SK-N-SH (cell line): ENCODE measurements at regions not wholly inside any gene's neighbourhood (a gene's known extent, or its start where the extent isn't known, plus 50 kb on each side); places are given as distances from the start of the nearest gene placed in this dataset.

Source experiments
- CTCF ChIA-PET: fragments of 300-600, 350-600 bp; formaldehyde crosslinking; extraction: SDS; loops from one replicate; lab custom pipeline; 2021; lab: Yijun Ruan, JAX
- POLR2A ChIA-PET: fragments of 350-600 bp; sonication (Branson Sonifier 250); formaldehyde crosslinking; extraction: SDS; loops from one replicate; lab custom pipeline; 2020; ENCODE audit warnings: antibody characterized with exemption, inconsistent platforms; lab: Yijun Ruan, JAX
- DNase-seq: peaks from one replicate; pipeline ENCODE4 v3.0.0; 2012
- H2AFZ ChIP-seq: fragments of 200-600 bp; sonication (generic); 2 replicates; pipeline ENCODE4 v1.8.1; 2016; ENCODE audit warnings: antibody characterized with exemption, mild to moderate bottlenecking, low read depth
- H3F3A ChIP-seq: fragments of 200-600 bp; sonication (generic); replicated peaks from 2 replicates; pipeline ENCODE3; 2016; ENCODE audit warnings: antibody characterized with exemption, mild to moderate bottlenecking; ENCODE audit not compliant: insufficient read depth
- H3K27ac ChIP-seq, 2 experiments: fragments of 200-500 bp in 1 of 2; fragments of 200-600 bp in 1 of 2; sonication (Bioruptor generic) in 1 of 2; sonication (generic), shearing (Covaris generic) in 1 of 2; 2 replicates each; pipeline versions ENCODE4 v1.5.1 to v1.6.1; 2014 to 2016; ENCODE audit warnings: low read depth in 2 of 2, inconsistent platforms in 1 of 2, low read length in 1 of 2, mild to moderate bottlenecking in 1 of 2, mixed read lengths in 1 of 2
- H3K27me3 ChIP-seq: fragments of 200-600 bp; sonication (generic), shearing (Covaris generic); 2 replicates; pipeline ENCODE4 v1.6.1; 2016; ENCODE audit warnings: mixed run types; ENCODE audit not compliant: insufficient read depth
- H3K36me3 ChIP-seq, 2 experiments: fragments of 200-500 bp in 1 of 2; fragments of 200-600 bp in 1 of 2; sonication (Bioruptor generic) in 1 of 2; sonication (generic) in 1 of 2; replicated peaks in 1 of 2; 2 replicates each; pipeline versions ENCODE3 to v1.5.1; 2014 to 2016; ENCODE audit warnings: low read length in 1 of 2, mild to moderate bottlenecking in 1 of 2; ENCODE audit not compliant: insufficient read depth in 2 of 2, control insufficient read depth in 1 of 2
- H3K4me1 ChIP-seq, 2 experiments: fragments of 200-500 bp in 1 of 2; fragments of 200-600 bp in 1 of 2; sonication (Bioruptor generic) in 1 of 2; sonication (generic), shearing (Covaris generic) in 1 of 2; 2 replicates each; pipeline versions ENCODE4 v1.5.1 to v1.6.1; 2014 to 2016; ENCODE audit warnings: low read depth in 1 of 2, low read length in 1 of 2, mixed run types in 1 of 2; ENCODE audit not compliant: insufficient read depth in 2 of 2, control insufficient read depth in 1 of 2
- H3K4me2 ChIP-seq: fragments of 200-600 bp; sonication (generic), shearing (Covaris generic); 2 replicates; pipeline ENCODE4 v1.6.1; 2017; ENCODE audit warnings: mixed run types
- H3K4me3 ChIP-seq, 2 experiments: fragments of 200-500 bp in 1 of 2; fragments of 200-600 bp in 1 of 2; sonication (Bioruptor generic) in 1 of 2; sonication (generic), shearing (Covaris generic) in 1 of 2; 2 replicates each; pipeline versions ENCODE4 v1.5.1 to v1.8.1; 2014 to 2016; ENCODE audit warnings: low read depth in 2 of 2, inconsistent platforms in 1 of 2, low read length in 1 of 2, mild to moderate bottlenecking in 1 of 2, mixed read lengths in 1 of 2, moderate library complexity in 1 of 2
- H3K79me2 ChIP-seq: fragments of 200-600 bp; sonication (generic); 2 replicates; pipeline ENCODE4 v1.8.1; 2017; ENCODE audit warnings: mild to moderate bottlenecking; ENCODE audit not compliant: insufficient read depth
- H3K9ac ChIP-seq: fragments of 200-600 bp; sonication (generic); 2 replicates; pipeline ENCODE4 v1.6.1; 2017; ENCODE audit warnings: mixed run types
- H3K9me2 ChIP-seq: fragments of 200-600 bp; sonication (generic); 2 replicates; pipeline ENCODE4 v1.6.1; 2017; ENCODE audit warnings: mixed run types
- H3K9me3 ChIP-seq: fragments of 200-600 bp; sonication (generic); 2 replicates; pipeline ENCODE4 v1.6.1; 2017; ENCODE audit warnings: mixed run types, mild to moderate bottlenecking, moderate library complexity
- H4K20me1 ChIP-seq: fragments of 200-600 bp; sonication (generic); 2 replicates; pipeline ENCODE4 v1.6.1; 2017; ENCODE audit warnings: mild to moderate bottlenecking, mixed run types; ENCODE audit not compliant: insufficient read depth
- CHD2 ChIP-seq: fragments of 150-350 bp; IDR thresholded peaks from 2 replicates; pipeline ENCODE4 v1.6.1; 2018; ENCODE audit warnings: low read length; ENCODE audit not compliant: partially characterized antibody
- EP300 ChIP-seq, 2 experiments: IDR thresholded peaks; 2 replicates each; pipeline versions ENCODE4 v1.4.0 to v1.6.1; 2012; ENCODE audit warnings: borderline replicate concordance in 1 of 2, low read depth in 1 of 2, low read length in 1 of 2
- FOXJ3 ChIP-seq: sonication (generic); formaldehyde crosslinking; IDR thresholded peaks from 2 replicates; pipeline ENCODE4 v1.5.1; 2020; ENCODE audit warnings: mild to moderate bottlenecking, missing genetic modification reagents
- GATA2 ChIP-seq: sonication (generic); formaldehyde crosslinking; IDR thresholded peaks from 2 replicates; pipeline ENCODE4 v1.5.0; 2020; ENCODE audit warnings: mild to moderate bottlenecking, missing genetic modification reagents
- IRF3 ChIP-seq: fragments of 150-350 bp; IDR thresholded peaks from 2 replicates; pipeline ENCODE4 v1.6.1; 2016; ENCODE audit warnings: mild to moderate bottlenecking, low read depth, low read length
- JUND ChIP-seq: IDR thresholded peaks from 2 replicates; pipeline ENCODE4 v1.4.0; 2012
- MXI1 ChIP-seq: IDR thresholded peaks from 2 replicates; pipeline ENCODE4 v1.6.1; 2012; ENCODE audit warnings: mild to moderate bottlenecking, low read depth, low read length, improper control_type of control experiment
- PBX3 ChIP-seq: IDR thresholded peaks from 2 replicates; pipeline ENCODE4; 2012
- REST ChIP-seq: IDR thresholded peaks from 2 replicates; pipeline ENCODE4 v1.6.1; 2012; ENCODE audit warnings: mild to moderate bottlenecking, low read depth, low read length, moderate library complexity
- SIN3A ChIP-seq: IDR thresholded peaks from 2 replicates; pipeline ENCODE4 v1.6.1; 2012; ENCODE audit warnings: low read depth, mild to moderate bottlenecking, low read length, moderate library complexity, borderline replicate concordance
- USF2 ChIP-seq: fragments of 150-350 bp; IDR thresholded peaks from 2 replicates; pipeline ENCODE4 v1.6.1; 2017; ENCODE audit warnings: antibody characterized with exemption, low read length, low read depth, borderline replicate concordance
- WGBS: methylation state at CpG from one replicate; pipeline ENCODE4 v1.1.6; 2017; ENCODE audit warnings: low lambda C conversion rate; 5-methylcytosine and 5-hydroxymethylcytosine counted together

- Histone ChIP-seq H3K4me2 (no peak overlapping the region), H3F3A (no peaks in the 10 kb centered on the region), H3K79me2 (no peaks in the 10 kb centered on the region), H3K9me3 (no peaks in the 10 kb centered on the region), H3K27ac (no peak overlapping the region), H2AFZ (no peak overlapping the region), H3K4me3 (no peak overlapping the region), H3K9ac (no peak overlapping the region), H3K27me3 (no peaks in the 10 kb centered on the region), H3K36me3 (no peaks in the 10 kb centered on the region), H3K4me1 (no peaks in the 10 kb centered on the region), H3K9me2 (no peaks in the 10 kb centered on the region), H4K20me1 (no peaks in the 10 kb centered on the region)
- WGBS: 54% methylated on average over 2 of the region's 2 CpGs
- CTCF ChIA-PET: no interaction called here
- no peak for DNase-seq
- no peak for TF ChIP-seq EP300 (IDR thresholded peaks at IDR 0.05; ENCODE audit: borderline replicate concordance in 1 of 2, low read depth in 1 of 2, low read length in 1 of 2)
- no peak for TF ChIP-seq PBX3
- no peak for TF ChIP-seq JUND
- no peak for TF ChIP-seq IRF3
- TF ChIP-seq GATA2 (CRISPR knock-in tag): no peak
- no peak for TF ChIP-seq SIN3A
- TF ChIP-seq FOXJ3 (CRISPR knock-in tag): no peak
- TF ChIP-seq USF2: no peak
- TF ChIP-seq MXI1: no peak
- POLR2A ChIA-PET: no interaction called here
Observed at GRCh38 chr2:177124371-177124770, 88.2 kb upstream of the HNRNPA3 start.

- TF ChIP-seq REST (peak; percentile 68; the same call in 1 of the 2 replicates), CHD2 (no peak)
- Histone ChIP-seq H3K27ac (no peak overlapping the region), H3K4me2 (no peak overlapping the region), H3K9me3 (no peaks in the 10 kb centered on the region), H3K4me1 (no peaks in the 10 kb centered on the region; a peak in 1 of 4 replicates), H3K9me2 (no peaks in the 10 kb centered on the region), H2AFZ (no peak overlapping the region), H3K79me2 (no peaks in the 10 kb centered on the region), H3K9ac (no peak overlapping the region), H3K4me3 (no peak overlapping the region), H3K27me3 (no peaks in the 10 kb centered on the region; the same call in 1 of the 2 replicates), H3F3A (no peaks in the 10 kb centered on the region), H4K20me1 (no peaks in the 10 kb centered on the region), H3K36me3 (no peaks in the 10 kb centered on the region)
- ChIA-PET CTCF (interaction anchor here (1.0 to 2.7 kb wide), 3 partner anchors 9 to 476 kb away, joined by 3 to 9 read pairs (median 4); no protein-coding TSS in a partner anchor), POLR2A (no interaction called here)
- WGBS: 52% methylated on average over 6 of the region's 6 CpGs
- no peak for DNase-seq
Observed at GRCh38 chr2:177127821-177128220, 84.8 kb upstream of the HNRNPA3 start.
